HepG2 (cell line): ENCODE measurements at regions not wholly inside any gene's neighbourhood (a gene's known extent, or its start where the extent isn't known, plus 50 kb on each side); places are given as distances from the start of the nearest gene placed in this dataset.

Experiments used
- IRF9 ChIP-seq: sonication (generic); formaldehyde crosslinking; IDR thresholded peaks from 2 replicates; pipeline ENCODE4 v1.8.0; 2022; ENCODE audit warnings: missing genetic modification reagents, mild to moderate bottlenecking, borderline replicate concordance
- JUN ChIP-seq: sonication (generic); formaldehyde crosslinking; IDR thresholded peaks from 2 replicates; pipeline ENCODE4 v1.4.0; 2020; ENCODE audit warnings: mild to moderate bottlenecking, missing genetic modification reagents
- POLR2A ChIP-seq, 2 experiments: IDR thresholded peaks; 2 replicates each; pipeline ENCODE4 v1.6.1; 2011; ENCODE audit warnings: low read depth in 2 of 2, low read length in 2 of 2, mild to moderate bottlenecking in 1 of 2, moderate library complexity in 1 of 2; ENCODE audit not compliant: insufficient read depth in 1 of 2
- ZNF660 ChIP-seq: sonication (generic); formaldehyde crosslinking; IDR thresholded peaks from 2 replicates; pipeline ENCODE4 v1.5.1; 2020; ENCODE audit warnings: mild to moderate bottlenecking, low read depth, missing genetic modification reagents, borderline replicate concordance

DNA sequence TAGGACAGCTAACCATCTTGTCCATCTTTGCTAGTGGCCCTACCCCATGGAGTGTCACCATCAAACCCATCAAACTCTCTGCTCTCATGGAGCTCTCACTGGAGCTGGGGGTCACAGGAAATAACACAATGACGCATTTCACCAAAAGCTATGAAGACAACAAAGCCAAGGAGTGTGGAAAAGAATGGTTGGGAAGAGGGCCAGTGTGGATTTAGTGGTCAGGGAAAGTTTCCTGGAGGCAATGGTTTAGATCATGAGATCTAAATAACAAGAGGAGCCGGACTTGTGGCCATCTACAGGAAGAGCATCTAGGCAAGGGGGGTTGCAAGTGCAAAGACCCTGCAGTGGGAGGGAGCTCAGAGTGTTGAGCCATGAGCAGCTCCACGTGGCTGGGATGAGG is 189.5 kb downstream of the BMP7 start:
- no peak for TF ChIP-seq JUN (CRISPR knock-in tag)
- no peak for TF ChIP-seq IRF9 (CRISPR knock-in tag)
- no peak for TF ChIP-seq POLR2A (IDR thresholded peaks at IDR 0.05; ENCODE audit: insufficient read depth in 1 of 2, low read depth in 2 of 2, low read length in 2 of 2)
- TF ChIP-seq ZNF660 (CRISPR knock-in tag), result no peak
